PFSK-1 (cell line): ENCODE measurements at regions not wholly inside any gene's neighbourhood (a gene's known extent, or its start where the extent isn't known, plus 50 kb on each side); places are given as distances from the start of the nearest gene placed in this dataset.

Experiments
- FOXP2 ChIP-seq: optimal IDR thresholded peaks from 2 replicates; pipeline ENCODE3; 2011; ENCODE audit warnings: borderline replicate concordance, control low read depth, inconsistent platforms; ENCODE audit not compliant: insufficient read depth; ENCODE audit errors: extremely low read length, extremely low read depth
- POLR2AphosphoS5 ChIP-seq: IDR thresholded peaks from 2 replicates; pipeline ENCODE4 v1.6.1; 2012; ENCODE audit warnings: low read depth, mild to moderate bottlenecking, control low read depth, low read length, moderate library complexity
- SIN3A ChIP-seq: IDR thresholded peaks from 2 replicates; pipeline ENCODE4 v1.6.1; 2012; ENCODE audit warnings: mild to moderate bottlenecking, low read length, moderate library complexity, borderline replicate concordance; ENCODE audit not compliant: insufficient read depth
- TAF1 ChIP-seq: IDR thresholded peaks from 2 replicates; pipeline ENCODE4 v1.6.1; 2012; ENCODE audit warnings: low read length, control low read depth, borderline replicate concordance; ENCODE audit not compliant: insufficient read depth
- TF ChIP-seq, protein P1 (sequence below), 2 experiments: IDR thresholded peaks; 2 replicates each; pipeline versions ENCODE4 v1.6.1 to v1.8.0; 2011 to 2012; ENCODE audit warnings: low read depth in 2 of 2, low read length in 2 of 2, control low read depth in 1 of 2, inconsistent platforms in 1 of 2, mild to moderate bottlenecking in 1 of 2, moderate library complexity in 1 of 2; ENCODE audit not compliant: insufficient read depth in 1 of 2

DNA sequence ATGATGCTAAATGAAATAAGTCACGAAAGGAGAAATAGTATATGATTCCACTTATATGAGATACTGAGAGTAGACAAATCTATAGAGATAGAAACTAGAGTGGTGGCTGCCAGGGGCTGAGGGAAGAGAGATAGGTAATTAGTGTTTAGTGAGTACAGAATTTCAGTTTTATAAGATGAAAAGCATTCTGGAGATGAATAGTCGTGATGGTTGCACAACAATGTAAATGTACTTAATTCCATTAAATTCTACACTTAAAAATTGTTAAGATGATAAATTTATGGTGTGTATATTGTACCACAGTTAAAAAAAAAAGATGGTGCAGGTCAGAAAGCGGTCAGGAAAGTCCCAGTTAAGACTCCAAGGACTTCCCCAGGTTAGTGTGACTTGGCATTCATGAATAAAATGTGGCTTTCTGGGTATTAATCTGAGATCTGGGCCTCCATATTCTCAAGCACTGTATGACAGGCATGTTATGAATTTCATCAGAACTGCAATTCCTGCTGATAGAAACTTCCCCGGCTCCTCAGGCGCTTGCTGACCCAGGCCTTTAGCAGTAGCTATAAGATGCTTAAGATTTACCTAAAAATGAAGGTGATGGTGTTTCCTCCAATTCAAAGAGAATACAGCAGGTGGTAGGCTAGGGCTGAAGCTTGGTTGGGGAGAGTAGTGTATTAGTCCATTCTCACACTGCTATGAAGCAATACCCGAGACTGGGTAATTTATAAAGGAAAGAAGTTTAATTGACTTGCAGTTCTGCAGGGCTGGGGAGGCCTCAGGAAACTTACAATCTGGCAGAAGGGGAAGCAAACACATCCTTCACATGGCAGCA lies 115.3 kb upstream of the SOX9 start:
- TF ChIP-seq TAF1 = no peak
- no peak for TF ChIP-seq POLR2AphosphoS5
- TF ChIP-seq, protein P1, sequence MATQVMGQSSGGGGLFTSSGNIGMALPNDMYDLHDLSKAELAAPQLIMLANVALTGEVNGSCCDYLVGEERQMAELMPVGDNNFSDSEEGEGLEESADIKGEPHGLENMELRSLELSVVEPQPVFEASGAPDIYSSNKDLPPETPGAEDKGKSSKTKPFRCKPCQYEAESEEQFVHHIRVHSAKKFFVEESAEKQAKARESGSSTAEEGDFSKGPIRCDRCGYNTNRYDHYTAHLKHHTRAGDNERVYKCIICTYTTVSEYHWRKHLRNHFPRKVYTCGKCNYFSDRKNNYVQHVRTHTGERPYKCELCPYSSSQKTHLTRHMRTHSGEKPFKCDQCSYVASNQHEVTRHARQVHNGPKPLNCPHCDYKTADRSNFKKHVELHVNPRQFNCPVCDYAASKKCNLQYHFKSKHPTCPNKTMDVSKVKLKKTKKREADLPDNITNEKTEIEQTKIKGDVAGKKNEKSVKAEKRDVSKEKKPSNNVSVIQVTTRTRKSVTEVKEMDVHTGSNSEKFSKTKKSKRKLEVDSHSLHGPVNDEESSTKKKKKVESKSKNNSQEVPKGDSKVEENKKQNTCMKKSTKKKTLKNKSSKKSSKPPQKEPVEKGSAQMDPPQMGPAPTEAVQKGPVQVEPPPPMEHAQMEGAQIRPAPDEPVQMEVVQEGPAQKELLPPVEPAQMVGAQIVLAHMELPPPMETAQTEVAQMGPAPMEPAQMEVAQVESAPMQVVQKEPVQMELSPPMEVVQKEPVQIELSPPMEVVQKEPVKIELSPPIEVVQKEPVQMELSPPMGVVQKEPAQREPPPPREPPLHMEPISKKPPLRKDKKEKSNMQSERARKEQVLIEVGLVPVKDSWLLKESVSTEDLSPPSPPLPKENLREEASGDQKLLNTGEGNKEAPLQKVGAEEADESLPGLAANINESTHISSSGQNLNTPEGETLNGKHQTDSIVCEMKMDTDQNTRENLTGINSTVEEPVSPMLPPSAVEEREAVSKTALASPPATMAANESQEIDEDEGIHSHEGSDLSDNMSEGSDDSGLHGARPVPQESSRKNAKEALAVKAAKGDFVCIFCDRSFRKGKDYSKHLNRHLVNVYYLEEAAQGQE (IDR thresholded peaks at IDR 0.05; ENCODE audit: insufficient read depth in 1 of 2, low read depth in 2 of 2, low read length in 2 of 2) = no peak
- TF ChIP-seq FOXP2 = no peak
- no peak for TF ChIP-seq SIN3A

DNA sequence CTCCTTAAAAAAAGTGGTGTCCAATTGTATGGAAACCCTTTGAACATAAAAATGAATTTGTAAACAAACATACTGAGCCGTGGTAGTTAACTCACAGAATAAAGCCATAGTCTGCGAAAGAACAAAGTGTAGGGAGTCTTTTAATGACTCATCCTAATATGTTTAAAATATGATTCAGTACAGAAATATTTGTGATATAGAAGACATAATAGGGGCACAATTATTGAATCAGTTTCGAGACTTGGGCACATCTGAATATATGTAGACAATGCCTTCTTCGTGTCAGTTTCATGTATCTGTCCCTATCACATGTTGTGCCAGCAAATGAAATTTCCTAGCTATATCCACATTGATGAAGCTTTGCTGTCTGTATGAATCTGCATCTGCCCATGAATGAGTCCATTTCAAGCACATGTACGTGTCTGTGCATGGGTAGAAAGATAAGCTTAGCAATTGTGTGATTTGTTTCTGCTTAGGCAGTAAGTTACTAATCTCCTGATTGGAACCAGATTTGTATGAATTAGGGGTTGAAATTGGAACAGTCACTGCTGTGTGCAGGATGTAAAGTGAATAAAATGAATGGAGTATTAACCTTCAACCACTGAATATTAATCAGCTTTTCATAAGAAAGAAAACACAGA lies 112.5 kb upstream of the SOX9 start:
- no peak for TF ChIP-seq SIN3A
- TF ChIP-seq TAF1 = no peak
- TF ChIP-seq FOXP2 = no peak
- TF ChIP-seq POLR2AphosphoS5 = no peak
- TF ChIP-seq, protein P1 (IDR thresholded peaks at IDR 0.05; ENCODE audit: insufficient read depth in 1 of 2, low read depth in 2 of 2, low read length in 2 of 2) = no peak

GRCh38 chr17:72011561-72011960 lies 109.3 kb upstream of the SOX9 start:
- TF ChIP-seq FOXP2 (no peak), TAF1 (no peak), SIN3A (no peak), POLR2AphosphoS5 (no peak)
- TF ChIP-seq, protein P1 (IDR thresholded peaks at IDR 0.05; ENCODE audit: insufficient read depth in 1 of 2, low read depth in 2 of 2, low read length in 2 of 2) = no peak

DNA sequence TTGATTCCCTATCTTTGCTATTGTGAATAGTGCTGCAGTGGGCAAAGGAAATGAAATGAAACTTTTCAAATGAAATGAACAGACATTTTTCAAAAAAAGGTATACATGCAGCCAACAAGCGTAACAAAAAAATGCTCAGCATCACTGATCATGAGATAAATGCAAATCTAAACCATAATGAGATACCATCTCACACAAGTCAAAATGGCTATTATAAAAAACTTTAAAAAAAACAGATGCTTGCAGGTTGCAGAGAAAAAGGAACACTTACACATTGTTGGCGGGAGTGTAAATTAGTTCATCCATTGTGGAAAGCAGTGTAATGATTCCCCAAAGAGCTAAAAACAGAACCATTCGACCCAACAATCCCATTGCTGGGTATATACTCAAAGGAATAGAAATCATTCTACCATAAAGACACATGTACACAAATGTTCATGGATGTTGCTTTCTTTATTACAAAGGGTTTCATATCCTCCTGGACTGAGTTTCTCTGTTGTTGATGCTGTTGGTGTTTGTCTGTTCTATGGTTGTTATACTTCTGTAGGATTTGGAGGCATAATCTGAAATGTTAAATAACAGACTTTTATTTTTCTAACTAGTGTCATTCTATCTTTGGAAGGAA lies 99.3 kb upstream of the SOX9 start:
- TF ChIP-seq SIN3A (no peak), POLR2AphosphoS5 (no peak), TAF1 (no peak), FOXP2 (no peak)
- TF ChIP-seq, protein P1 (IDR thresholded peaks at IDR 0.05; ENCODE audit: insufficient read depth in 1 of 2, low read depth in 2 of 2, low read length in 2 of 2) = no peak
